ENCODE measurements at regions not wholly inside any gene's neighbourhood (a gene's known extent, or its start where the extent isn't known, plus 50 kb on each side); places are given as distances from the start of the nearest gene placed in this dataset.

DNA sequence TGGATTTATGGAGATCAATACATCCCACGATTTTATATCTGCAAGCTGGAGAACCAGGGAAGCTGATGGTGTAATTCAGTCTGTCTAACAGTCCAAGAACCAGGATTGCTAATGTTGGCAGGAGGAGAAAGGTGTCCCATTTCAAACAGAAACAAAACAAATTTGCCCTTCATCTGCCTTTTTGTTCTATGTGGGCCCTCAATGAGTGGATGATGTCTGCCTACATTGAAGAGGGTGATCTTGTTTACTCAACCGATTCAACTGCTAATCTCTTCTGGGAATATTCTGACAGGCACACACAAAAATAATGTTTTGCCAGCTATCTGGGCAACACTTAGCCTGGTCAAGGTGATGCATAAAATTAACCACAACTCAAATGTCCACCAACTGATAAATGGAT, 65.1 kb upstream of the IL33 start:
- ATAC-seq: no peak

More for the DNA sequence above, 65.1 kb upstream of the IL33 start:
- no peak for DNase-seq (ENCODE audit: low spot score)
- Histone ChIP-seq H3K9me2 (ENCODE audit: insufficient read depth) (peaks cover 14% of the 10 kb centered on the region; the same call in 1 of the 2 replicates), H3K4me1 (ENCODE audit: insufficient read depth) (peaks cover 11% of the 10 kb centered on the region), H3K4me3 (no peak overlapping the region), H3K27ac (ENCODE audit: low read depth) (no peak overlapping the region), H3K4me2 (no peak overlapping the region), H2AFZ (no peak overlapping the region), H3K79me2 (replicated peaks; ENCODE audit: insufficient read depth) (no peaks in the 10 kb centered on the region), H4K20me1 (replicated peaks; ENCODE audit: insufficient read depth) (no peaks in the 10 kb centered on the region), H3K27me3 (ENCODE audit: insufficient read depth) (no peaks in the 10 kb centered on the region), H3K36me3 (ENCODE audit: insufficient read depth) (no peaks in the 10 kb centered on the region), H3F3A (replicated peaks; ENCODE audit: low read depth) (no peaks in the 10 kb centered on the region)
- no peaks in the 10 kb centered on the region for H3K36me3 Mint-ChIP-seq (ENCODE audit: low read depth)
- peaks cover 2% of the 10 kb centered on the region for H3K27me3 Mint-ChIP-seq (ENCODE audit: insufficient read depth, low read depth, poor library complexity)
- TF ChIP-seq EZH2 (IDR thresholded peaks at IDR 0.05; ENCODE audit: low read depth, unreplicated experiment) (no peak), JUNB (IDR thresholded peaks at IDR 0.05; ENCODE audit: unreplicated experiment) (no peak), NANOG (IDR thresholded peaks at IDR 0.05; ENCODE audit: borderline replicate concordance) (no peak), ETS1 (IDR thresholded peaks at IDR 0.05) (no peak), CREB1 (CRISPR knock-in tag; IDR thresholded peaks at IDR 0.05; ENCODE audit: low read depth) (no peak), ZNF114 (CRISPR knock-in tag; IDR thresholded peaks at IDR 0.05) (no peak), POLR2AphosphoS5 (IDR thresholded peaks at IDR 0.05; ENCODE audit: low read depth) (no peak), EZH2phosphoT487 (IDR thresholded peaks at IDR 0.05; ENCODE audit: unreplicated experiment) (no peak), ZNF462 (CRISPR knock-in tag; IDR thresholded peaks at IDR 0.05) (no peak), STAT1 (IDR thresholded peaks at IDR 0.05; ENCODE audit: unreplicated experiment) (no peak)
- TF ChIP-seq, protein P1, sequence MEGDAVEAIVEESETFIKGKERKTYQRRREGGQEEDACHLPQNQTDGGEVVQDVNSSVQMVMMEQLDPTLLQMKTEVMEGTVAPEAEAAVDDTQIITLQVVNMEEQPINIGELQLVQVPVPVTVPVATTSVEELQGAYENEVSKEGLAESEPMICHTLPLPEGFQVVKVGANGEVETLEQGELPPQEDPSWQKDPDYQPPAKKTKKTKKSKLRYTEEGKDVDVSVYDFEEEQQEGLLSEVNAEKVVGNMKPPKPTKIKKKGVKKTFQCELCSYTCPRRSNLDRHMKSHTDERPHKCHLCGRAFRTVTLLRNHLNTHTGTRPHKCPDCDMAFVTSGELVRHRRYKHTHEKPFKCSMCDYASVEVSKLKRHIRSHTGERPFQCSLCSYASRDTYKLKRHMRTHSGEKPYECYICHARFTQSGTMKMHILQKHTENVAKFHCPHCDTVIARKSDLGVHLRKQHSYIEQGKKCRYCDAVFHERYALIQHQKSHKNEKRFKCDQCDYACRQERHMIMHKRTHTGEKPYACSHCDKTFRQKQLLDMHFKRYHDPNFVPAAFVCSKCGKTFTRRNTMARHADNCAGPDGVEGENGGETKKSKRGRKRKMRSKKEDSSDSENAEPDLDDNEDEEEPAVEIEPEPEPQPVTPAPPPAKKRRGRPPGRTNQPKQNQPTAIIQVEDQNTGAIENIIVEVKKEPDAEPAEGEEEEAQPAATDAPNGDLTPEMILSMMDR (conservative IDR thresholded peaks at IDR 0.05; ENCODE audit: low read depth in 2 of 2): no peak
- H3K27ac Mint-ChIP-seq: no peak overlapping the region
- H3K4me1 Mint-ChIP-seq: peaks cover 14% of the 10 kb centered on the region
- H3K4me3 Mint-ChIP-seq: no peak overlapping the region
- 0 out of 3 replicates have a peak, but pooled peaks cover 6% of the 10 kb centered on the region for H3K9me3 Mint-ChIP-seq

All from GM23338 (cell line).